IMR-90 (cell line): ENCODE measurements at regions not wholly inside any gene's neighbourhood (a gene's known extent, or its start where the extent isn't known, plus 50 kb on each side); places are given as distances from the start of the nearest gene placed in this dataset.

Experiments
- TF ChIP-seq, protein P1 (sequence below): conservative IDR thresholded peaks from 2 replicates; pipeline ENCODE4 v1.5.1; 2012; ENCODE audit warnings: mild to moderate bottlenecking, low read depth, low read length, improper control_type of control experiment
- TF ChIP-seq, protein P2 (sequence below): fragments of 150-350 bp; IDR thresholded peaks from 2 replicates; pipeline ENCODE4 v1.6.1; 2017; ENCODE audit warnings: mild to moderate bottlenecking, antibody characterized with exemption, low read length, low read depth

DNA sequence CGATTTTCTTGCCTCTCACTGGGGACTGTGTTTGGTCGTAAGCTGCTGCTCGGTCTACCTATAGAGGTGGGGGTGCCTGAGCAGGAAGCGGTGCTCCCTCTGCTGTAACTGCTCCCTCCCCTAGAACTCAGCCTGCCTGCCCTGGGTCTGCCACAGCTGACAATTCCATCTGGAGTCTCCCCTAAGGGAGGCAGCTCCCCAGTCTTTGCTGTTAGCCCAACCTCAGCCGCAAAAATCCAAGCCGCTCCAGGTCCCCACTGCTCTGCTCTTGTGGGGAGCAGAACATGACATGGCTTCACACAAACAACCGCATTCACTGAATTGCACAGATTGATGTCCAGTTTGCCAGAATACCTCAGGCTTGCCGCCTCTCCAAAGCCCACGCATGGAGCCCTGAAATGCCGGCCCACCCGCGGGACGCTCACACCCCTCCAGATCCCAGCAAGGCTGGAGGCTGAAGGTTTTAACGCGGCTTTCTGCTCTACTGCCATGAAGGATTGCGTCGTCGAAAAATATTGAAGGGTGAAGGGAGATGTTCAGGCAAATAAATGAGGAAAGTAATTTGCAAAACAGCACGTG, 221.5 kb upstream of the FOXF1 start:
- TF ChIP-seq, protein P1, sequence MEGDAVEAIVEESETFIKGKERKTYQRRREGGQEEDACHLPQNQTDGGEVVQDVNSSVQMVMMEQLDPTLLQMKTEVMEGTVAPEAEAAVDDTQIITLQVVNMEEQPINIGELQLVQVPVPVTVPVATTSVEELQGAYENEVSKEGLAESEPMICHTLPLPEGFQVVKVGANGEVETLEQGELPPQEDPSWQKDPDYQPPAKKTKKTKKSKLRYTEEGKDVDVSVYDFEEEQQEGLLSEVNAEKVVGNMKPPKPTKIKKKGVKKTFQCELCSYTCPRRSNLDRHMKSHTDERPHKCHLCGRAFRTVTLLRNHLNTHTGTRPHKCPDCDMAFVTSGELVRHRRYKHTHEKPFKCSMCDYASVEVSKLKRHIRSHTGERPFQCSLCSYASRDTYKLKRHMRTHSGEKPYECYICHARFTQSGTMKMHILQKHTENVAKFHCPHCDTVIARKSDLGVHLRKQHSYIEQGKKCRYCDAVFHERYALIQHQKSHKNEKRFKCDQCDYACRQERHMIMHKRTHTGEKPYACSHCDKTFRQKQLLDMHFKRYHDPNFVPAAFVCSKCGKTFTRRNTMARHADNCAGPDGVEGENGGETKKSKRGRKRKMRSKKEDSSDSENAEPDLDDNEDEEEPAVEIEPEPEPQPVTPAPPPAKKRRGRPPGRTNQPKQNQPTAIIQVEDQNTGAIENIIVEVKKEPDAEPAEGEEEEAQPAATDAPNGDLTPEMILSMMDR, result no peak
- TF ChIP-seq, protein P2, sequence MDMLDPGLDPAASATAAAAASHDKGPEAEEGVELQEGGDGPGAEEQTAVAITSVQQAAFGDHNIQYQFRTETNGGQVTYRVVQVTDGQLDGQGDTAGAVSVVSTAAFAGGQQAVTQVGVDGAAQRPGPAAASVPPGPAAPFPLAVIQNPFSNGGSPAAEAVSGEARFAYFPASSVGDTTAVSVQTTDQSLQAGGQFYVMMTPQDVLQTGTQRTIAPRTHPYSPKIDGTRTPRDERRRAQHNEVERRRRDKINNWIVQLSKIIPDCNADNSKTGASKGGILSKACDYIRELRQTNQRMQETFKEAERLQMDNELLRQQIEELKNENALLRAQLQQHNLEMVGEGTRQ, result no peak
